ENCODE measurements at regions not wholly inside any gene's neighbourhood (a gene's known extent, or its start where the extent isn't known, plus 50 kb on each side); places are given as distances from the start of the nearest gene placed in this dataset.
"Not testable (repeated sequence)": the region's sequence is repeated elsewhere in the genome, so short reads cannot be mapped to it uniquely, and the experiment has no call there.

DNA sequence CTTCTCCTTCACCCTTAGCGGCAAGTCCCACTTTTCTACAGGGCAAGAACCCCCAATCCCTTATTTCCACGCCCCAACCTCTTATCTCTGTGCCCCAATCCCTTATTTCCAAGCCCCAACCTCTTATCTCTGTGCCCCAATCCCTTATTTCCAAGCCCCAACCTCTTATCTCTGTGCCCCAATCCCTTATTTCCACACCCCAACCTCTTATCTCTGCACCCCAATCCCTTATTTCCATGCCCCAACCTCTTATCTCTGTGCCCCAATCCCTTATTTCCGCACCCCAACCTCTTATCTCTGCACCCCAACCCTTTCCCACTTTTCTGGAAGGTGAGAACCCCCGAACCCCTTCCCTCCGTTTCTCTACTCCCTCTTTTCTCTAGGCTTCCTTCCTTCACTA is 116.1 kb upstream of the GJE1 start:
- FAIRE-seq, result not testable (repeated sequence)

- FAIRE-seq, result not testable (repeated sequence)
Observed at GRCh38 chr6:142015463-142015862, 117.3 kb upstream of the GJE1 start.

- FAIRE-seq, result no peak
Observed at GRCh38 chr6:142015011-142015410, 117.7 kb upstream of the GJE1 start.

DNA sequence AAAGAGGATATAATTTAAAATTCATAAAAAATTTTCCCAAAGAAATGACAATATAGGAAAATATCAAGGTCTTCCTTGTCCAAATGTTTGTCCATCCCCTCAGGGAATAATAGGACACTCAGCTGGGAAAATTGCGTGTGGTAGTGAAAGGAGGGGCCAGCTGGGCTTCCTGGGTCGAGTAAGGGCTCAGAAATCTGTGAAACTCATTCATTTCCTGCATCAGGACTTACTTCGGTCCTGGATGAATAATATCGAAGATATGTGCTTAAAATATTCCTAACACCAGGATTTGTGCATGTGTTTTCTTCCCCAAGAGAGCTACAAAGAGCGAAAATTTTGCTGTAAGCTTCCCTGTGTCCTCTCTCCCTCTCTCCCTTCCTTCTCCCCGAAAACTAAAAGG is 118.2 kb upstream of the GJE1 start:
- no peak for FAIRE-seq

GRCh38 chr6:142013875-142014495 is 118.7 kb upstream of the GJE1 start:
- no peak for FAIRE-seq

DNA sequence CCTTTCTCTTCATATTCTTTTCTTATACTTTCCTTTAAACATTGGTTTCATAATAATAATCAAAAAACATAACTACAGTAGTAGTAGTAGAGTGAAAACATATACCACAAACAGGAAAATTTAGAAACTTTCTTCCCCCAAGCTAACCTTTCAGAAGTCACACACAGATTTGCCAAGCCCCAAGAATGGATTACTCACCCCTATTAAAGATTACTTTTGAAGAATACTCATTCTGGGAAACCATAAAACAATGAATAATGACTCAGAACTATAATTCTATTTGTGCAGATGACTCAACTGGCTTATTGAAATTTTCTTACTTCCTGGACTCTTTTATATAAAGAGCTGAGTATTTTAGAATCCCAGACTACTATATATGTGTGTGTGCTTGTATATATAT is 119.4 kb upstream of the GJE1 start:
- FAIRE-seq, result no peak

GRCh38 chr6:142011775-142012174 is 121.0 kb upstream of the GJE1 start:
- FAIRE-seq, result no peak

GRCh38 chr6:142011156-142011555 is 121.6 kb upstream of the GJE1 start:
- FAIRE-seq, result no peak

DNA sequence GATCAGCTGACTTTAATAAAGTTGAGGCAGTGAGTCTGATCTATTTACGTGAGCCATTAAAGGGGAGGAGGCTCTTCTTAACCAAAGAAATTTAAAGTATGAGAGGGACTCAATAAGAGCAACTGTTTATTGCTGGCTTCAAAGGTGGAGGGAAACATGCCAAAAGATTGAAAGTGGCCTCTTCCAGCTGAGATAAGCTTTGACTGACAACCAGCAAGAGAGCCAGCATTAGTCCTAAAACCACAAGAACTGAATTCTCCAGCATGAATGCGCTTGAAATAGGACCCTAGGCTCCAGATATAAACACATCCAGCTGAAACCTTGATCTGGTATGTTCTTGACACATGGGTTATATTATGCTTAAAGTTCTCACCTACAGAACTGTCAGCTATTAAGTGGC is 123.1 kb upstream of the GJE1 start:
- no peak for FAIRE-seq

- no peak for FAIRE-seq
Observed at GRCh38 chr6:142008781-142009180, 123.9 kb upstream of the GJE1 start.

DNA sequence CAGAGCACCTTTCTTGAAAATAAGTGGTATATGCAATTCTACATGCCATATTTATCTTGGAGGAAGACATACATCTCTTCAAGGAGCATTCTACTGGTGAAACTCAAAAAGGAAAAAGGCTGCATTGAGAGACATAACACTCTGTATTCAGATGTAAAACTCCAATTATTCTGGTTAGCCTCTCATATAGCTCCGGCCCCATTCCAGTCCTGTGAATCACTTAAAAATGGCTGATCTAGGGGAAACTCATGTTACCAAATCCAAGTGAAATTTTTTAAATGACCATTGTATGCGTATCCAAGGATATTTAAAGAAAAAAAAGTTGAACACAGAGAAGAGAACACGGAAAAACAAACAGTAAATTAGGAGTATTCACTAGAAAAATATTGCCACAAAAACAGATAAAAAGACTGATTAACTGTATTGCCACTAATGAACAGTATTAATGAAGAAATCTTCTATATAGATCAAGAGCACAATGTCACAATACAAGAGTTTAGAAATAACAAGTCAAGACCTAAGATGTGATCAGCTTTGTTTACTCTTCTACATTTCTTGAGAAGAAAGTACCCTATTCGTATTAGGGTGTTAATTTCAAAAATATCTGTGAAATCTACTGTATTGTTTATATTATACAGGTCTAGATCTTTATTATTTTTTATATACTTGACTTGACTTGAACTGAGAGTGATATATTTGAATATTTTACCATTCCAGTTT is 124.5 kb upstream of the GJE1 start:
- no peak for FAIRE-seq

GRCh38 chr6:142005021-142005420 is 127.7 kb upstream of the GJE1 start:
- no peak for FAIRE-seq

- FAIRE-seq, result no peak
Observed at GRCh38 chr6:142002825-142003405, 129.8 kb upstream of the GJE1 start.

- no peak for FAIRE-seq
Observed at GRCh38 chr6:141996823-141997222, 135.9 kb upstream of the GJE1 start.

- no peak for FAIRE-seq
Observed at GRCh38 chr6:141992109-141992508, 140.6 kb upstream of the GJE1 start.

DNA sequence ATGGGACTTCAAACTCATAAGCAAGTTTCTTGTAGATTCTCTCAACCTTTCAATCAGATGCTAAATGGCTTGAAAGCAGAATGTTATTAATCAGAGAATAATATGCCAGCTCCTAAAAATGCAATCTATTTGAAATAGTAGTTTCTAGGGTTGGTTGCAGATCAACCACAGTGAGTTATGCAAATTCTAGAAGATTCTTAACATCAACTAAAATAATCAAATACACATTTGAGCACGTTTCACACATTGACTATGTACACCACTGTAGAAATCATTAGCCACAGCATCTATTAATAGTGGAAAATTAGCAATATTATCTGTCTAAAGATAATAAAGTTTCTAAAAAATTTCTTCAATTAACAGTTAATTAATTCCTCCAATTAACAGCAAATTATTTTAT is 141.9 kb upstream of the GJE1 start:
- no peak for FAIRE-seq

- no peak for FAIRE-seq
Observed at GRCh38 chr6:141989706-141989959, 143.1 kb upstream of the GJE1 start.

- no peak for FAIRE-seq
Observed at GRCh38 chr6:141988954-141989705, 143.6 kb upstream of the GJE1 start.

DNA sequence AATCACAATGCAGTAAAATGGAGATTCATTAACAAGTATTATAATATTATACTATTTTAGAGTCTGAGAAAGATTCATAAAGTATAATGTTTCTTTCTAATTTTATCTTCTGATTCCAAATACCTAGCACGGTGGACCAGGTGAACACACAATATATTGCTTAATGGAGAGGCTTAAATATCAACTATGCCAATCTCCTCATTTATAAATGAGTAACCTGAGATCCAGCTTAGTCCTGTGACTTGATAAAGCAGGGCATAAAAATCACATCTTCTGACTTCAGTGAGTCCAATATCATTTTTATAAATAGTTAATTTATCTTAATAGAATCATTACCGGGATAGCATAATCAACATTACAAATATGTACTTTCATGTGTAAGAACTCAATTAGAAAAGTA is 144.4 kb upstream of the GJE1 start:
- no peak for FAIRE-seq

DNA sequence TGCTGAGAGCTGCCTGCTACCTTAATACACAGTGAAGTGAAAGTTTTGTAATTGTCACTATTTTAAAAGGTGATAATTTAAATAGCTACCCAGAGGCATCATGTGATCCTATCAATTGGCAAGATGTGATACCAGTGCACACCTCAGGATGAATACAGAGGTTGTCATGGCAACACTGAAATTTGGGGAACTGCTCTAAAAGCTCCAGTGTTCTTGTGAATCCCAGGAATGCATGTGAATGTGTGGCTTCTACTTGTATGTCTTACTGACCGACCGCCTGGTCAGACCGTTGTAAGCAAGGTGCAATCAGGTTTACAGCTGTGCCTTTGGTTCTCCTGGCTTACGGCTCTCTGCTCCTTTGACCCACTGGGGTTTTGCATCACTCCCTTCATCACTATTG is 146.3 kb upstream of the GJE1 start:
- FAIRE-seq, result no peak

DNA sequence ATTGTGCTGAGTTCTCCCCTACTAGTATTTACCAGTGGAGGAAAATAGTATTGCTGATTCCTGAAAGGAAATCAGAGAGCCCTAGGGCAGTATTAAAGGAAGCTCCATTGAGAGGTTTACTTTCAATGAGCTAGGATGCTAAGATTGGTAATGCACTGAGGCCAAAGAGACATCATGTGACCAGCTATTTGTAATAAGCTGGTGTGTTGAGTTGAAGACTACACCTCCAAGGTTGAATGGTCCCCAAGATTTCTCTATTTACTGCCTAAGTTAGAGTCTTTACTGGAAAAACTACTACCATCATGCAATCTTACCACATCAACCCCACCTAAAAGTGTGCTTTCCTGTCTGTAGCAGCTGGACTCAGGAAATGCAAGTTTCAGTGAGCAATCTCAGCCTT is 151.5 kb upstream of the GJE1 start:
- no peak for FAIRE-seq

- FAIRE-seq, result no peak
Observed at GRCh38 chr6:141977782-141978181, 154.9 kb upstream of the GJE1 start.

DNA sequence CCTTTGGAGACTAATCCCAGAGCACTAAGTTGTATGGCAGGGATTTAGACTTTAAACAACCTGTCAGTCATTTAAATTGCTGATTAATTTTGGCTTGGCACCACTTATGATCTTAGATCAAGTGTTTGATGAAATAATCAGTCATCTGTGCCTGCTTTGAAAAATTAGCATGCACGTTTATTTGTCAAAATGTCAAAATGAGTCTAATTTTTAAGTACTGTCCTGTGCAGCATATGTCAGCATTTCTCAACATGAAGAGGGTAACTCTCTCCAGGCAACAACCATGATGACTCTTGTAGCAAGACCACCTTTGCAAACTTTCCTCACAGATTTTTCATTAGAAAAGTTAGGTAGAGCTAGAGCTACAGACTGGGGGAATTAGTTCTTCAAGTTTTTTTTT is 155.7 kb upstream of the GJE1 start:
- FAIRE-seq, result no peak
